Esophagus mucosa (tissue), 1 donor: ENCODE measurements at regions not wholly inside any gene's neighbourhood (a gene's known extent, or its start where the extent isn't known, plus 50 kb on each side); places are given as distances from the start of the nearest gene placed in this dataset.
"Not testable (repeated sequence)": the region's sequence is repeated elsewhere in the genome, so short reads cannot be mapped to it uniquely, and the experiment has no call there.

Source experiments
- ATAC-seq: fragments of 200-7000 bp; cut with Tn5 transposase; one replicate; pipeline ENCODE4 v1.9.1; 2020
- donor health status: DM: yes; HTN: yes; CAD: no.

DNA sequence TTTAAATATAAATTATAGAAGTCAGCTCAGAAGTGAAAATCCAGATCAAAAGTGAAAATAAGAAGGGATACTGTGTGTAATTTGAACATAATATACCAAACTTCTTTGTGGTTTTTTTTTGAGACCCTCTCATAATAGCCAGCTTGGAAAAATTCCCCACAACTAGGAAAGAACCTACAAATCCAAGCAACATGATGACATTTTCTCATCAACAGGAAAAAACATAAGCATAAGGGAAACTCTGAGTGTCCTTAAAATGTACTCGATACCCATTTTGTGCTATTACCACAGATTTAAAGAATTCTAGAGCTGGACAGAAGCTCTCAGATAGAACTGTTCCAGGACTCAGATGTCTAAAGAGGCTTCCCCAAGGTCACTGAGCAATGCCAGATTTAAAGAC, 214.8 kb upstream of the KLF14 start:
- no peak for ATAC-seq

DNA sequence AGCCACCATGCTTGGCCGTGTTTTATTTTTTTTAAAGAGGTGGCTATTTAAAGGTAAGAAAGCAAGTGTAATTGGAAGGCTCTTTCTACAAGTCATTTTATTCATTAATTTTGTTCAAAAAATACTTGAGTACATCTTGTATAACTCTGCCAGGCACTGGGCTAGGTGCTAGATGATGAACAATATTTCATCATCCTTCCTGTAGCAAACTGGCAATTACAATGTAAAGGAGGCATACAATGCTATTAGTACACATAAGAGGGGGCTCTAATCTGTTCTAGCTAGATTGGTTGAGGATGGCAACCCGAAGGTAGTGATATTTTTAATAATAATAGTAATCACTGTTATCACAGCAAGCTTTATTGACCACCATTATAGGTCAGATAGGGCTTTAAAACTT, 215.5 kb upstream of the KLF14 start:
- ATAC-seq, result no peak

DNA sequence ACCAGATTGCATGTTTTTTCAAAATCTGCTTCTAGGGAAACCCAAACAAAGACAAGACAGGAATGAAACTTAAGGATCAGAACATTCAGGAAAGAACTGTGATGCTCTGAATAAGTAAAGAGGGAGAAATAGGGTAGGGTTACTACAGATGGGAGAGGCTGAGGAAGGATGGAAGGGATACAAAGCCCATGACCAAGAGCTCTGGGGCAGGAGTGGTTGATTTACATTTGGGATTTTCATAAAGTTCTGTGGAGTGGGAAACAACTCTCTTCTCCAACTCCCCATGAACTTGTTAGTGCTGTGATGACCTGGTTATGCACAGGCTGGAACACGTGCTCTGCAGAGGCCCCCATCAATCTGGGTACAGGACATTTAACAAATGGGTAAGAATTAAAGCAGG, 216.0 kb upstream of the KLF14 start:
- no peak for ATAC-seq

DNA sequence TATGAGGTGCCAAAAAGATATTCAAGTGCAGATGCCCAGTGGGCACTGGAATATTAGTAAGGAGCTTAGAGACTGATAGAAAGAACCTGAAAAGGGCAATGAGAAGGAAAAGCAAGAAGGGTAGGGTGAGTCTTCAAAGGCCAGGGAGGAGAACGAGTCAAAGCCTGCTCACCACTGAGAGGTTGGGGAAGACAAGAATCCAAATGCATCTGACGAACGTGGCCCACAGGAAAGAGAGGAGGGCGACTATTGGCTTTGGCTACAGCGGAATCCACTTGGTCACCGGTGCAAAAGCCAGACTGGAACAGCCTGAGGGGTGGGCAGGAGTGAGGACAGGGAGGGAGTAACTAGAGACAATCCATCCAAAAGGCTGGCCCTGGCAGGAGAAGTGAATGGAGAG, 216.7 kb upstream of the KLF14 start:
- ATAC-seq, result peak; percentile 59

DNA sequence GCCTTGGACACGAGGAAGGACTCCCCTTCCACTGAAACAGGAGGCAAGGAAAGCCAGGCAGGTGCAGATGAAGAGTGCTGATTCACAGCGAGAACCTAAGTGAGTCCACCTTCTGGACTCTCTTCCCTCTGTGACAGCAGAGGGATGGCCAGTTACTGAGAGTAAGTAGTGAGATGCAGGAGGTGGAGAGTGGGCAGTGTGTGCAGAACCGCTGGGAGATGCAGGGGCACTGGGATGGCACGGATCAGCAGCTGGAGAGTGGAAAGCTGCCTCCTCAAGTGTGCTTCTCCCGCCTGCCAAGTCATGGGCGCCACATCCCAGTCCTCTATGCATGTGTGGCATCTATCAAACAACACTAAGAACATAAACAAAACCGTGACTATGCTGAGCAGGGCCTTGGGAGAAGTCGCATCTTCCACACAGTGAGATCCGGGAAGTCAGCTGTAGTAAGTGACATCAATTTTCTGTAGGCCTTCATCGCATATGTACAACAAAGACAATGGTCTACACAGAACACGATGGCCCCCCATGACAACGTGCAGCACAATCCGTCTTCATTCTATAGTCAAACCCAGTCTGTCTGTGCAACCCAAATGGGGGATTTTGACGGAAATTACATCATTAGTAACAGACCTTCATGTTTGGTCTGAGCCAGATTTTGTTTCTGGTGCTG, 217.4 kb upstream of the KLF14 start:
- peak; percentile 31 for ATAC-seq

DNA sequence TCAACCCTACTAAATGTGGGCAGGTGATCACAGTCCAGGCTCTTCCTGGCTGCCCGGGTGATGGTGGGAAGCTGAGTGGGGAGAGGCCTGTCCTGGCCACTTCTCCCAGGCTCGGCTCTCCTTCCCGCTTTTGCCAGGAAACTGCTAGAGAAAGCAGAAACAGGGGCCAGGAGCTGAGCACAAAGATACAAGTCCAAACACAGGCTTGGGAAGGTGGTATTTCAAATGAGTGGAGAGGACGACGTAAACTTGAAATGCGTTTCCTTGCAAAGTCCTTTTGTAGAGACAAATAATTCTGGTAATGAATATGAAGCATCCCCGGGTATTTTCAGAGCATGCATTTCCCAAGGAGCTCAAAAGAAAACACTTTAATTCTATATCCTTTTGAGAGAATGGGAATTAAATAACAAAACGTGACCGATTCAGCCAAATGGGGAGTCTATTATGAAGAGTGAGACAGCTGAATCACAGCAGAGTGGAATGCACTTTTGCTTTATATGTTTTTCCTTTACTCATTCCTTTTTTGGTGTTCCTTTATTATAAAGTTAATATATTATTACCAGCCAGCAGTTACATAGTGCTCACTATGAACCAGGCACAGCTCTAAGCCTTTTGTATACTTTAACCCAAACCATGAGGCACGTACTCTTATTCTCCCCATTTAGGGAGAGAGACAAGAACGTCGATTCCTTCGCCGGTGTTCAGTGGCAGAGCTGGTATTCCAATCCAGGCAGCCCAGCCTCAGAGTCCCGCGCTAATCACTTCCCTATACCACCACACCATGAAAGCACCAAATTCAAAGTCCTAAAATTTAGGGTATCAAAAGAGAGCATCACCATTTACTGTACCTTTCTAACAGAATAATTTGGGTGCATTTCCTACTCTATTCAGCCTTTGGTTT, 218.2 kb upstream of the KLF14 start:
- ATAC-seq, result peak; percentile 31

DNA sequence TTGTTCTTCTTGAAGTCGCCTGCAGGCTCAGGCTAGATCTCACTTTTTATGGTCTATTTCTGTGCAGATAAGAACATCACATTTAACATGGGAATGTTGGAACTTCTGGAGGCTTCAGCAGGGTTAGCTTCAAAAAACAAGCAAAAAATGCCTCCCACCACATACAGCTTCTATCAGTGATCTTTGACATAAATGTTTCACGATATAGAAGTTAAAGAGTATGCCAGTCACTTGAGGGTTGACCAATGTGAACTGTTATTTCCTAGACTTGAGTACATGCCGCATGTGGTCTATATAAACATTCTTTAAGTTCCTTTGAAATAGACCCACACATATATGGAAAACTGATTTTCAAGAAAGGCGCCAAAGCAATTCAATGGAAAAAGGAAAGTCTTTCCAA, 219.2 kb upstream of the KLF14 start:
- no peak for ATAC-seq

DNA sequence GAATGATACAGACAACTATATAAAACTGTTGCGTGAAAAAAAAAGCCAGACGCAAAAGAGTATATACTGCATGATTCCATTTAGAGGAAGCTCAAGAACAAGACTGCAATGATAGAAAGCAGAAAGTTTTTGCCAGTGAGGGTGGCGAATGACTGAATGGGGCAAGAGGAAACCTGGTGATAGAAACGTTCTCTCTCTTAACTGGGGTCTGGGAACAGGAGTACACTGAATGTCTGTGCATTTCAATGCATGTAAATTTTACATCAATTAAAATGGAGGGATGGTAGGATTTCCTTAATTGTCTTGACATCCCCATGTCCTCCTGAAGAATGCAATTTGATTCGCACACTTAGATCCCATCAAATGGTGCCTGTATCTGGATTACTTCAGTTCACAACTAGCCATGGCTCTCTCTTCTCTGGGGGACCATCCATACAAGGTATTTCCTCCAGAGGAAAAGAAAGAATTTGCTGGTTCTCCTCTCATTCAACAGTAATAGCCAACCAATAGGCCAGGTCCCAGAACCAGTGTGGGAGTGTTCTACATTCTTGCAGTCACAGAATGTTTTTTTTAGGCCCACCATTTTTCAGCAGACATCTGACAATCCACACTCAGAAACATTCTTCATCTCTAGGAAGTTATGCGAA, 221.0 kb upstream of the KLF14 start:
- ATAC-seq, result no peak

GRCh38 chr7:130955565-130955919, 221.5 kb upstream of the KLF14 start:
- no peak for ATAC-seq

GRCh38 chr7:130956417-130957136, 222.6 kb upstream of the KLF14 start:
- ATAC-seq, result no peak

DNA sequence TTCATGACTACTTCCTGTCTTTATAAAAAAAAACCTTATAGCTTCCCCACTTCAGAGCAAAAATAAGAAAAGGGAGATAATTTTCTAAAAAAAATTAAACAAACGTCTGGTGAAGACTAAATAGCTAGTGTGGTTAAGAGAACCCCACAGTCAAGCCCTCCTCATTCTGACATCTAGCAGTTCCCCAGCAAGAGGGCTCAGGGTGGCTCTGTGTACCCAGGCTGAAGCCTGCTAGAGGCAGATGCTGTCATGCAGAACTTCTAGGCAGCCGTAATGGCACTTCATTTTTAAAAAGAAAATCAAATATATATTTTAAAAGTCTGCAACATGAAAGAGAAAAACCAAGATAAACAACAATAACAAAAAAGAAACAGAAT, 223.1 kb upstream of the KLF14 start:
- ATAC-seq, result no peak

DNA sequence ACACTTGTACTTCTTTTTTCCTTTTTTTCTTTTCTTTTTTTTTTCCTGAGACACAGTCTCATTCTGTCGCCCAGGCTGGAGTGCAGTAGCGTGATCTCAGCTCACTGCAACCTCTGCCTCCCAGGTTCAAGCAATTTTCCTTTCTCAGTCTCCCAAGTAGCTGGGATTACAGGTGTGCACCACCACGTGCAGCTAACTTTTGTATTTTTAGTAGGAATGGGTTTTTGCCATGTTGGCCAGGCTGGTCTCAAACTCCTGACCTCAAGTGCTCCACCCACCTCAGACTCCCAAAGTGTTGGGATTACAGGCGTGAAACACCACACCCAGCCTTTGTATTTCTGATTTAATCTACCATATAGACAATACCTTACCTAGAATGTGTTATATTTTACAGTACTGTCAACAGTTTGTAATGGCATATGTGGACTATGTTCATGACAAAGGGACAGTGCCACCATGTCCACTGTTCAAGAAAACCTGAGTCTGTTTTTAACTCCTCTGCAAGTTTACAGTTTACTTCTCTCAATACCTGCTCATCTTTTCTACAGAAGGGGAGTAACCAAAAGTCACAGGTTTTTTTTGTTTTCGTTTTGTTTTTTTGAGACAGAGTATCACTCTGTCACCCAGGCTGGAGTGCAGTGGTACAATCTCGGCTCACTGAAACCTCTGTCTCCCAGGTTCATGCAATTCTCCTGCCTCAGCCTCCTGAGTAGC, 223.9 kb upstream of the KLF14 start:
- ATAC-seq, result not testable (repeated sequence)

- ATAC-seq, result no peak
Measured at GRCh38 chr7:130958846-130959245, 224.8 kb upstream of the KLF14 start.

GRCh38 chr7:130959743-130960207, 225.8 kb upstream of the KLF14 start:
- ATAC-seq, result peak; percentile 43

DNA sequence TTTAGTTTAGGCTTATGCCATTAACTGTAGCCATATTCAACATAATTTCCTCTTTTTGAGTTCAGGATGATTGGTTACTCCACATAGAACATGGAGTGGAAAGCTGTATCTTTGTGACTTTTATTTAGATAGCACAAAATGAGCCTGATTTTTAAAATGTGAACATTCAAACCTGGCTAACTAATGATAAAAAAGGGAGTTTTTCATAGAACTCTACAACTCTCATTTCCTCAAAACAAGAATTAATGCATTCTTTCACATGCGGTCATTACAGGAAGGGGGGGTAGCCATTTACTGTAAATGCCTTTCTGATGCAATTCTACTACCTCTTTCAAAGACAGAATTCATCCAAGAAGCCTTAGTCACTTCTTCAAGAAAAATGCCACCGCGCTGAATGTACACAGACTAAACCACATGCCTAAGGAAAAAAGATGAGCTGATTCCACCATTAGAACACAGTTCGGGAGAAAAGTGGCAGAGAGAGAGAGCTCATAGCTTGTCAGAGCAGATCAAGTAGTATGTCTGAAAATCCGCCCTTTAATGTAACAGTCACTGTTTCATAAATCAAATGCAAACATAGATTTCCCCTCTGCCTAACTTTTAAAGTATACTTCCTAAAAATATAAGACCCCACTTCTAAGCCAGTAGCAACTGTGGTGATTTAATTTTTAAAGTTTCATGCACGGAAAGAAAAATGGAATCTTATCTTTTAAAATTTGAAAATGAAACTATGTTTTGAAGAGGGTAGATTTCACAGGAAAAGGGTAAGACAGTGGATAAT, 226.4 kb upstream of the KLF14 start:
- peak; percentile 85 for ATAC-seq

- peak; percentile 70 for ATAC-seq
Measured at GRCh38 chr7:130961128-130961601, 227.2 kb upstream of the KLF14 start.

DNA sequence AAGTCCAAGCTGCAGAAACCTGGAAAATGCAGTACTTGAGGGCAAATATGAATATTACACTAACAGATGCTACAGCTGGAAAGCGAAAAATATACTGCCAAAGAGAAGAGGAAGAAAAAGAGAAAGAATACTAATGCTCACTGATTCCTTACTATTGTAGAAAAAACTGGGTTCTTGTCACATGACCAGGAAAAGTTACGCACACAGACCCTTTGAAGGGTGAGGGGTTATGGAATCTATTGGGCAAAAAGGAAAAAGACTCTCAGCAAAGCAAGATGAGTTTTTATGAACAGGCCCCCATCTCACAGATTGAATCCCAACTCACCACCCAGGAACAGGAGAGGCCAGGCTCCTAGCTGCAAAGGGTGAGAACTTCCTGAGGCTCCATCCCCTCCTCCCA, 228.1 kb upstream of the KLF14 start:
- no peak for ATAC-seq

GRCh38 chr7:130963339-130963738, 229.3 kb upstream of the KLF14 start:
- ATAC-seq, result no peak

DNA sequence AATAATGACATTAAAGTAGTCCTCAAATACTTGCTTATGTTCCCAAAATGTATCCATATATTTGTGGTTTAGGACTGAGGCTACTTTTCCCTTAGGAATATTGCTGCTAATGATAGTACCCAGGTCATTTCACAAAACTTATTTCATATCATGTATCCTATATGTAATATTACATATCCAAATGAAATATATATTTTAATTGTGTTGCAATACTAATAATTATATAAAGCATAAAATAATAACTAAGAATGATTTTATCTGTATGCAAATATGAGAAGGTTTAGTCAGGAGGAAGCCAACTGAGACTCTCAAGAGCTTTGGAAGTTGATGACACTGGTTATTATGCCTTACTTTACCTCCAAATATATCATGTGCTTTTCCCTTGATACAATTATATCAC, 231.5 kb upstream of the KLF14 start:
- ATAC-seq, result no peak

DNA sequence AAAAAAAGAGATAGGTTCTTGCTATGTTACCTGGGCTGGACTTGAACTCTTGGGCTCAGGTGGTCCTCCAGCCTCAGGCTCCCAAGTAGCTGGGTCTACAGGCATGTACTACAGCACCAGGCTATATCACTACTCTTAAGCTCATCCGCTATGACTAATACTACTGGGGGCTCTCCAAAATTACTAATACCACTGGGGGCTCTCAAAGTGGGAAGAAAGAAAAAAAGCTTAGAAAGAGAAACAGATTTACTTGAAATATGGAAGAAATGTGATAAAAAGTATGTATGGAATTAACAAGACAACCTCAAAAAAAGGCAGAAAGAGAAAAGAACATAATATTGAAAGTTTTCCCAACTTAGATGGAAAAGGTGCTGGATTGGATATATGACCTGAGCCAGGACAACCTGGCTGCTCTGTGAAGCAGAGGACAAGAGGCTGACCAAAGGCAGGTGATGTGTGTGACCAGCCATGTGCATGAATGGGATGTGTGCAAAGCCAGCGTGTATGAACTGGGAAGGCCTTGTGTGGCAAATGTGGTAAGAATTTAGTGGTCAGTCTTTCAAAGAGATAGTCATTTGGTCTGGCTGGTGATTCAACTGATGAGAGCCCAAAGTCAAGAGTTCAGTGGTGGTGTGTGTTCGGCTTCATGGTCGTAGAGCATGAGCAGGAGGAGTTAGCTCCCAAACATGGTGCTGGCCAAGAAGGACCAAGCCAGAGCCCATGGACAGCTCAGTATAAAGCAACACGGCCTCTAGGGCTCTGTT, 232.4 kb upstream of the KLF14 start:
- no peak for ATAC-seq

DNA sequence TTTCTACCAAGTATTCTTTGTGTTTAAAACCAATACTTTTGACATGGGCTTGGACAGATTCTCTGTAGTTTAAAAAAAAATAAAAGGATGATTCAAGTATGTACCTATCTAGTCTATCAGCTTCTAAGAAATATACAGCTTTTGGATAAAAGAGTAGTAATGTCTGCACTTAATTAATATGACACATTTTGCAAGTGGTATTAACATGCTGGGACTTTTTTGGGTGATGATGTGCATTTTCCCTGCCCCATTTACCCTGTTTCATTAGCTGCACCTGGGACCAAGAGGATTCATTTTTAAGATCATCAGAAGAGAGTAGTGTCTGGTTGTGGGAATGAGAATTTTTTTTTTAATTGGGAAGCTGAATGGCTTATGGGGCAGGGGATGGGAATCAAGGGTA, 236.2 kb upstream of the KLF14 start:
- ATAC-seq, result no peak
